C4-2B (cell line): ENCODE measurements at regions not wholly inside any gene's neighbourhood (a gene's known extent, or its start where the extent isn't known, plus 50 kb on each side); places are given as distances from the start of the nearest gene placed in this dataset.

Source experiments
- H3K27ac ChIP-seq: fragments of 450-650 bp; 2 replicates; pipeline ENCODE4 v1.5.1; 2017
- CTCF ChIP-seq: fragments of 450-650 bp; conservative IDR thresholded peaks from 2 replicates; pipeline ENCODE4 v1.5.1; 2017; ENCODE audit warnings: mild to moderate bottlenecking
- ZFX ChIP-seq: fragments of 450-650 bp; IDR thresholded peaks from 2 replicates; pipeline ENCODE4 v1.6.1; 2017

- no peak overlapping the region for H3K27ac ChIP-seq
- no peak for TF ChIP-seq ZFX
Observed at GRCh38 chr10:131749767-131750142, 151.1 kb upstream of the PPP2R2D start.

DNA sequence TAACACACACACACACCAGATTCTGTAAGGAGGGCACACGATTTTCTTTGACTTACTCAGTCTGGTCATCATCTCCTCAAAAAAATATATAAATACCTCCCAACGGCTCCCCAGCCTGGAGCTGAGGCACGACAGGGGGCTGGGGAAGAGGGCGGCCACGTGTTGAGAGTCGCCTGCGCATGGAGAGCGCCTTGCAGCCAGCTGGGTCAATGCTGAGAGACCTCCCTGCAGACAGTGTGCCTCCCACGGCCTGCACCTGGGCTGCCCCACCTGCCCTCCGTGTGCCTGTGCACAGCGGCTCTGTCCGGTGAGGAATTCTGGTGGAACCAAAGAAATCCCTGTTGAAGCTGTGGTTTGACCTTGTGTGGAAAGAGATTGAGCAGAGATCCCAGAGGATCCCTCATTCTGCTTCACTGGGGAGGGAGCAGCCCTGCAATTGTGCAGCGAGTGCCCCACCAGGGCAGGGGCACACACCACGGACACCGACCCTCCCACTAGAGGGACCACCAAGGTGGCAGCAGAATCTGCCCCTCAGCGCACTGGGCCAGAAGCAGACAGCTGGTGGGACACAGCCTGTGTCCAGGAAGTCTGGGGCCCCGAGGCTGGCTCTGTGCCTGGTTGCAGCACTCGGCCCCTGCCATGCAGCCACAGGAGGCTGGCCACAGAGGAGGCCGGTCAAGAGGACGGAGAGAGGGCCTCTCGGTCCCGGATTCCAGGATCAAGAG lies 150.5 kb upstream of the PPP2R2D start:
- TF ChIP-seq ZFX (no peak), CTCF (no peak)
- no peak overlapping the region for H3K27ac ChIP-seq

- no peak for TF ChIP-seq CTCF
- TF ChIP-seq ZFX = no peak
- H3K27ac ChIP-seq = no peak overlapping the region
Observed at GRCh38 chr10:131750973-131751826, 149.6 kb upstream of the PPP2R2D start.

DNA sequence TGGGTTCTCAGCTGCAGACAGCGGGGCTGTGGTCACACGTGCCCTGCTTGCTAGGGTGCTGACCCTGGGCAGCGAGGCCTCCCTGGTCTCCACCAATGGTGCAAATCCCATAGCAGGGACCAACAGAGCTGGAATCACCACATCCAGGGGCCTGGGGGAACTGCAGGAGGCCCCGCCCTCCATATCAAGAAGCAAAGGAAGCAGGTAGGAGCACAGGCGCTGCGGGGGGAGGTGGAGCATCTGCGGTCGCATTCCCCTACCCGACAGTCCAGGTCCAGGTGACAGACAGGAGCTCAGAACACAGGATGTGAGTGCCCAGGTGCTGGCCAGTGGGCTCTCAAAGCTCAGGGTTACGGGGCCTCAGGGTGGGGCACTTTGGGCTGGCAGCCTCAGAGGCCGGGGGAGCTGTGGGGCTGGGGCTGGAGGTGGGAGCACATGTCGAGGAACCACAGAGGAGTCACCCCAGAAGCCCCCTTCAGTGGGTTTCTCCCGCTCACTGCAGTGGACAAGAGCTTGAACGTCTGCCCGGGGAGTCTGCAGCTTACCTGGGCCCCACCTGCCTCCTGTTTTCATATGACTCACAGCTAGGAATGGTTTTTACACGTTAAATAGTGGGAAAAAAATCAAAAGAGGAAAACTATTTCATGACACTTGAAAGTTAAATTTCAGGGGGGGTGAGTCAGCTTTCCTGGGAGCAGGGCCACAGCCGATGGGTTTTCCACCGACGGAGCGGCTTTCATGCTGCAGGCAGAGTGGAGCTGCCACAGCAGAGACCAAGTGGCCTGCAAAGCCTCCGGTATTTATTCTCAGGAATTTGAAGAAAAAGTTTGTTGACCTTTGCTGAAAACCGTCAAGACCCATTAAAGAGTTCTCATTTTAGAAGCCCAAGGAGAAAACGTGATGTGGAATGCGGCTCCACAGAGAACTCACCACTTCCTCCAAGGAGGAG lies 148.7 kb upstream of the PPP2R2D start:
- no peak overlapping the region for H3K27ac ChIP-seq
- TF ChIP-seq ZFX (no peak), CTCF (no peak)

- TF ChIP-seq ZFX = no peak
- TF ChIP-seq CTCF = no peak
- H3K27ac ChIP-seq = no peak overlapping the region
Observed at GRCh38 chr10:131753336-131753735, 147.5 kb upstream of the PPP2R2D start.

GRCh38 chr10:131755200-131755599 lies 145.6 kb upstream of the PPP2R2D start:
- no peak overlapping the region for H3K27ac ChIP-seq
- TF ChIP-seq ZFX (no peak), CTCF (no peak)

- peak overlapping the region; percentile 17; the same call in 1 of the 2 replicates for H3K27ac ChIP-seq
- TF ChIP-seq ZFX = no peak
Observed at GRCh38 chr10:131757285-131758058, 143.3 kb upstream of the PPP2R2D start.
